Caco-2 (cell line): ENCODE measurements at regions not wholly inside any gene's neighbourhood (a gene's known extent, or its start where the extent isn't known, plus 50 kb on each side); places are given as distances from the start of the nearest gene placed in this dataset.

Experiments
- BruUV-seq: library from RNA; stranded (reverse); fragments of 400-500 nt; replicated peaks from 2 replicates; lab custom pipeline; 2021; lab: Mats Ljungman, UMichigan
- CTCF ChIA-PET: fragments of 300-600 bp; sonication (Branson Sonifier 250); formaldehyde crosslinking; loops from one replicate; lab custom pipeline; 2022; ENCODE audit warnings: antibody characterized with exemption; lab: Charles Lee
- POLR2A ChIA-PET: fragments of 300-600 bp; sonication (Branson Sonifier 250); formaldehyde crosslinking; loops from one replicate; lab custom pipeline; 2022; ENCODE audit warnings: antibody characterized with exemption; lab: Charles Lee
- DNase-seq, 2 experiments: peaks; one replicate each; pipeline versions ENCODE4 v3.0.0 to v3.0.0-alpha.2; 2020 to 2022
- H3K27me3 ChIP-seq: replicated peaks from 2 replicates; pipeline ENCODE4 v1.6.0; 2011; ENCODE audit warnings: low read length; ENCODE audit not compliant: control insufficient read depth, insufficient read depth
- H3K36me3 ChIP-seq: 2 replicates; pipeline ENCODE4 v1.5.1; 2011; ENCODE audit warnings: low read length; ENCODE audit not compliant: control insufficient read depth, insufficient read depth
- H3K4me1 ChIP-seq: fragments of 250-450 bp; sonication (Bioruptor Pico); 2 replicates; pipeline ENCODE4 v1.5.1; 2020; ENCODE audit warnings: mild to moderate bottlenecking
- H3K4me3 ChIP-seq: 2 replicates; pipeline ENCODE4 v1.5.1; 2011; ENCODE audit warnings: low read depth, mild to moderate bottlenecking, control low read depth, low read length
- H3K9me3 ChIP-seq: fragments of 250-450 bp; sonication (Bioruptor Pico); 2 replicates; pipeline ENCODE4 v1.5.1; 2020; ENCODE audit warnings: mild to moderate bottlenecking, moderate library complexity
- H3K27ac Mint-ChIP-seq: one replicate; pipeline ENCODE4 v1.8.0; 2022; ENCODE audit warnings: mixed read lengths; ENCODE audit not compliant: unreplicated experiment
- H3K27me3 Mint-ChIP-seq: one replicate; pipeline ENCODE4 v1.8.0; 2022; ENCODE audit warnings: mixed read lengths; ENCODE audit not compliant: insufficient read depth, unreplicated experiment
- H3K36me3 Mint-ChIP-seq: one replicate; pipeline ENCODE4 v1.8.0; 2022; ENCODE audit warnings: mild to moderate bottlenecking, mixed read lengths; ENCODE audit not compliant: insufficient read depth, unreplicated experiment
- H3K4me1 Mint-ChIP-seq: one replicate; pipeline ENCODE4 v1.8.0; 2022; ENCODE audit warnings: low read depth, mixed read lengths; ENCODE audit not compliant: unreplicated experiment
- H3K4me3 Mint-ChIP-seq: one replicate; pipeline ENCODE4 v1.8.0; 2022; ENCODE audit warnings: mild to moderate bottlenecking, moderate library complexity, mixed read lengths; ENCODE audit not compliant: unreplicated experiment
- H3K9me3 Mint-ChIP-seq: one replicate; pipeline ENCODE4 v1.8.0; 2022; ENCODE audit warnings: mixed read lengths; ENCODE audit not compliant: unreplicated experiment
- CTCF ChIP-seq, 2 experiments: fragments of 200-600 bp in 1 of 2; IDR thresholded peaks; 1 replicate in 1 of 2; 2 replicates in 1 of 2; pipeline versions ENCODE4 v1.5.1 to v1.8.0; 2011 to 2022; ENCODE audit warnings: antibody characterized with exemption in 1 of 2, control low read depth in 1 of 2, inconsistent platforms in 1 of 2, low read depth in 1 of 2, low read length in 1 of 2, mild to moderate bottlenecking in 1 of 2, moderate library complexity in 1 of 2; ENCODE audit not compliant: insufficient read depth in 1 of 2, severe bottlenecking in 1 of 2, unreplicated experiment in 1 of 2
- intact Hi-C: fragments of 100-400 bp; cut with micrococcal nuclease; formaldehyde crosslinking; loops from one replicate; pipeline ENCODE4 v1.10.0; 2022; ENCODE audit not compliant: unreplicated experiment

GRCh38 chr20:6877633-6878032, 110.1 kb downstream of the BMP2 start:
- Mint-ChIP-seq H3K27ac (no peak overlapping the region), H3K4me1 (no peaks in the 10 kb centered on the region), H3K27me3 (no peaks in the 10 kb centered on the region), H3K36me3 (no peaks in the 10 kb centered on the region), H3K4me3 (no peak overlapping the region), H3K9me3 (no peaks in the 10 kb centered on the region)
- H3K27me3 ChIP-seq = no peaks in the 10 kb centered on the region
- H3K4me1 ChIP-seq = no peaks in the 10 kb centered on the region
- no peak for TF ChIP-seq CTCF (IDR thresholded peaks at IDR 0.05; ENCODE audit: insufficient read depth in 1 of 2, low read depth in 1 of 2, low read length in 1 of 2, severe bottlenecking in 1 of 2, unreplicated experiment in 1 of 2)
- ChIA-PET CTCF (no interaction called here), POLR2A (no interaction called here)
- H3K9me3 ChIP-seq = no peaks in the 10 kb centered on the region
- no TSS peak for BruUV-seq
- intact Hi-C loops = no loop called here
- no peak for DNase-seq
- no peak overlapping the region for H3K4me3 ChIP-seq
- no peaks in the 10 kb centered on the region for H3K36me3 ChIP-seq

- Mint-ChIP-seq H3K4me3 (no peak overlapping the region), H3K4me1 (no peaks in the 10 kb centered on the region), H3K27ac (no peak overlapping the region), H3K36me3 (no peaks in the 10 kb centered on the region), H3K9me3 (peaks cover 9% of the 10 kb centered on the region), H3K27me3 (peaks cover 4% of the 10 kb centered on the region)
- H3K27me3 ChIP-seq = no peaks in the 10 kb centered on the region
- no peaks in the 10 kb centered on the region for H3K9me3 ChIP-seq
- ChIA-PET POLR2A (no interaction called here), CTCF (no interaction called here)
- BruUV-seq = no TSS peak
- no peak for TF ChIP-seq CTCF (IDR thresholded peaks at IDR 0.05; ENCODE audit: insufficient read depth in 1 of 2, low read depth in 1 of 2, low read length in 1 of 2, severe bottlenecking in 1 of 2, unreplicated experiment in 1 of 2)
- no peak overlapping the region for H3K4me3 ChIP-seq
- no peaks in the 10 kb centered on the region for H3K4me1 ChIP-seq
- H3K36me3 ChIP-seq = no peaks in the 10 kb centered on the region
- DNase-seq = no peak
- intact Hi-C loops = no loop called here
Observed at GRCh38 chr20:6882561-6883291, 115.2 kb downstream of the BMP2 start.

- Histone ChIP-seq H3K4me1 (no peaks in the 10 kb centered on the region), H3K27me3 (no peaks in the 10 kb centered on the region), H3K36me3 (no peaks in the 10 kb centered on the region), H3K9me3 (no peaks in the 10 kb centered on the region), H3K4me3 (no peak overlapping the region)
- ChIA-PET CTCF (no interaction called here), POLR2A (no interaction called here)
- DNase-seq = no peak
- Mint-ChIP-seq H3K4me3 (no peak overlapping the region), H3K36me3 (no peaks in the 10 kb centered on the region), H3K27me3 (peaks cover 4% of the 10 kb centered on the region), H3K27ac (no peak overlapping the region), H3K4me1 (no peaks in the 10 kb centered on the region), H3K9me3 (peaks cover 9% of the 10 kb centered on the region)
- intact Hi-C loops = no loop called here
- no peak for TF ChIP-seq CTCF (IDR thresholded peaks at IDR 0.05; ENCODE audit: insufficient read depth in 1 of 2, low read depth in 1 of 2, low read length in 1 of 2, severe bottlenecking in 1 of 2, unreplicated experiment in 1 of 2)
- BruUV-seq = no TSS peak
Observed at GRCh38 chr20:6884114-6884513, 116.6 kb downstream of the BMP2 start.
